Ecto neural progenitor cell (in vitro differentiated cells): ENCODE measurements at regions not wholly inside any gene's neighbourhood (a gene's known extent, or its start where the extent isn't known, plus 50 kb on each side); places are given as distances from the start of the nearest gene placed in this dataset.

ENCODE experiments used
- DNase-seq: peaks from one replicate; pipeline ENCODE4 v3.0.0-alpha.2; 2018; ENCODE audit warnings: low spot score

DNA sequence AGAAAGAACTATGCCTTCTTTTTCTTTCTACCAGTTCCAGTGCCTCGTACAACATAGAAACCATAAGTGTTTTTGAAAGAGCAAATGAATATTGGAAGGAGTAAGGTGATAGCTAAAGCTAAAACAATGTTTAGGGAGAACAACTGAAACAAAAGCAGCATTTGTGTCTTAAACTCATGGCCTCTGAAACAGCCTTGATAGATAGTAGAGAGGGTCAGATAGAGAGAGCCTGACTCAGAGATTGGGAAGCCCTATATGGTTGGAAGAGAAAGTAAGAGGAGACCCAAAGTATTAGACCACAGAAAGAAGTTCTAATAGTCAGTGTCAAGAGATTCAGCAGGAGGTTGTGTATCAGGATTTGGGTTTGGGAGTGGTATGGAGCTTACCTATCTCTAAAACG is 79.6 kb upstream of the IFNG-AS1 start:
- no peak for DNase-seq

- DNase-seq: no peak
Observed at GRCh38 chr12:67910360-67911274, 78.6 kb upstream of the IFNG-AS1 start.

- DNase-seq: no peak
Observed at GRCh38 chr12:67911275-67911600, 78.0 kb upstream of the IFNG-AS1 start.

DNA sequence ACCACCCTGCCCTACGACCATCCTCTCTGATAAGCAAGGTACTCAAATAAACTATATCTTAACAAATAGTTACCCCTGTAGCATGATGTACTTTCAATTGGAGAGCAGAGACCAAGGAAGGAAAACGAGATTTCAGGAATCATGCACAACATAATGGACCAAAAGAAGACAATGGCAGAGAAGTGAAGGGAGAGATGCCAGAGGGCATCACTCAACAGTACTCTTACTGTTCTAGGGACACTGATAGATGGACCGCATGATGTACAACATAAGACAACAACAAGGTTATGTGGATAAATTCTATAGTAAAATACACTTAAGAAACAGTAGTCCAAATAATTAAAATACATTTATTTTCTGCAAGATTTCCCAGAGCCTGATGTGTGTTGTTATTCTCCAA is 77.5 kb upstream of the IFNG-AS1 start:
- no peak for DNase-seq

DNA sequence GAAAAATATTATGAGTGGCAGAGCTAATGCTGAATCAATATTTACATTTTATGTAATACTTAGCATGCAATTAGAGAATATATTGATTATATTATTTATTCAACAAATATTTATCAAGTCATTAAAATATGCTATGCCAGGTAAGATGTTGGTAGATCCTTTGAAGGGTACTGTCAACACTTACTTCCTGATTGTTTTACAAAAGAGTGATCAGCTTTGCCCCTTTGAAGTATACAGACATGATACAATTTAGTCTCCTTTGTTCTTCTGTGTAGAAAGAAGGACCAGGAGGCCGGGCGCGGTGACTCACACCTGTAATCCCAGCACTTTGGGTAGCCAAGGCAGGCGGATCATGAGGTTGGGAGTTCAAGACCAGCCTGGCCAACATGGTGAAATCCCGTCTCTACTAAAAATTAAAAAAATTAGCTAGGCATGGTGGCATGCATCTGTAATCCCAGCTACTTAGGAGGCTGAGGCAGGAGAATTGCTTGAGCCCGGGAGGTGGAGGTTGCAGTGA is 73.9 kb upstream of the IFNG-AS1 start:
- DNase-seq: no peak

DNA sequence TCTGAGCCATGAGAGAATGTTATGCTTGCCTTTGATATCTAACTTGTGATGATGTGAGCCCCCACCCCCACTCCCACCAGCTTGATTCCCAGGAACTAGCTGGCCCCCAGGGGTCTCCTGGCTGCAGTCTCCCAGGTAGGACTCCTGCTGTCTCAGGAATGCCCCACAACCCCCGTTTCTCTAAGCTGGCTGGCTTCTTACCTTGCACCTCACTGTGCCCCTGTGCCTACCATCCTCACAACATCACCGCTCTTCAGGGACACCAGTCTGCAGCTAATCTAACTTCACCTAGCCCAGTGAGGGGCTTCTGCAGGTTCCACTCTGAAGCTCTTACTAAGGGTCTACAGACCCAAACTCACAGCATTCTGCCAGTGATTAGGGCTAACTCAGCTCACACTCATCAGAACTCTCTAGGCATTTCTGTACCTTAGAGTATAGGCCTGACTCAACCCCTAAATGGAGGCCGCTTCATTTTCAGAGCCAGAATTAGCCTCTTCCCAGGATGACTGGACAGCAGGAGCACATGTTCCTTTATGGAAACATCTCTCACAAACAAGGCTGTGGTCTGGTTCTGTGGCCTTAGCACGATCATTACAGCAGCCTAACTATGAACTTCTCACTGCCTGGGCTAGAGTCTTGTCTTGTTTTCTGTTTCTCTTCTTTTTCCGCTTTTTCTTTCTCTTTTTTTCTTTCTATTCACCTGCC is 72.8 kb upstream of the IFNG-AS1 start:
- DNase-seq: no peak

DNA sequence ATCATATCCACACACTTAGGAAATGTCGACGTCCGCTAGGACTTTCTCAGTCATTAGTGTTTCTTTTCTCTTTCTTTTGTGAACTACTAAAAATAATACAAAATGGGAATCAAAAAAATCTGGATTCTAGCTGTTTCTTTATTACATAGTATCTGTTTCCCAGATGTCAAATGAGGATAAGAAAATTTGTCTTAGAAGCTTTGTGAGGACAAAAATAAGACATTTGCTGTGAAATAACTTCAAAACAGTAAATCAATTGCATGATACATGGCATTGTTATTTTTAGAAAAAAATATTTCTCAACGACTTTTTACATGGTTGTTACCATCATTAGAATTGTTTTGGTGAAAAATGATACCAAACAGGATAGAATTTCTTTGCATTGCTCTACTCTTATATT is 71.4 kb upstream of the IFNG-AS1 start:
- no peak for DNase-seq

DNA sequence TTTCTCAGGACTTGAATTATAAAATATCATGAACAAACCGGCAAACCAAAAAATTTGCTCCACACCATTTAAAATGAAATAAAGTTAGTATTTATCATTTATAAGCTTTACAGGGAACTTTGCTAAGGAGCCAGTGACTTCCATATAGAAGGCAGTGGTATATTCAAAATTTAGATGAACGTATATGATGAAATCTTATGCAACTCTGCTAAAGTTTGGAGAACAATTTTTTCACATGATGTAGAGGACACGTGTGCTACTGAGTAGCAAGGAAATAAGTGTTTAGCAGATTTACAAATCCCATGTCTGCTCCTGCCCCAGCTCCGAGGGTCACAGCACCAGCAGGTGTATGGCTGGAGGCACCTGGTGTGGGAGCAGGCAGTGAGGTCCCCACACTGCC is 70.8 kb upstream of the IFNG-AS1 start:
- no peak for DNase-seq

- no peak for DNase-seq
Observed at GRCh38 chr12:67919406-67919805, 69.8 kb upstream of the IFNG-AS1 start.

- DNase-seq: no peak
Observed at GRCh38 chr12:67920413-67920812, 68.8 kb upstream of the IFNG-AS1 start.

- no peak for DNase-seq
Observed at GRCh38 chr12:67921286-67921685, 68.0 kb upstream of the IFNG-AS1 start.

- no peak for DNase-seq
Observed at GRCh38 chr12:67922245-67922644, 67.0 kb upstream of the IFNG-AS1 start.

GRCh38 chr12:67925077-67925476 is 64.2 kb upstream of the IFNG-AS1 start:
- no peak for DNase-seq

DNA sequence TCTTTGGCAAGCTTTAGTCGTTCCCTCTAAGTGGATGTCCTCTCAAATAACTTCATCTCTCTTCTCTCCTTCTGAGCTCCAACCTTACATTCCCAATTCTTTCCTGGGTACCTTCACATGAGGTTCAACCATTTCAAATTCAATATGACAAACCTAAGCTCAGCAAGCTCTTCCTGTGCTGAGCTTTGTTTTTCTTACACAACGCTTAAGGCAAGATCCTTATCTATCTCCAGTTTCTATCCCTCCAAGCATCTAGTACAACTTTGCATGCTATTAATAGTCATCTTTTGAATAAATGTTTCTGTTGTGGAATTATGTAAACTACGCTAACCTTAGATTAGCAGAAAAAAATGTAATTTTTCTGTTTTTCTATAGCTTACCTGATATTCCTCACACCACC is 63.7 kb upstream of the IFNG-AS1 start:
- DNase-seq: no peak

- no peak for DNase-seq
Observed at GRCh38 chr12:67926063-67926462, 63.2 kb upstream of the IFNG-AS1 start.

- DNase-seq: no peak
Observed at GRCh38 chr12:67927324-67927723, 61.9 kb upstream of the IFNG-AS1 start.

DNA sequence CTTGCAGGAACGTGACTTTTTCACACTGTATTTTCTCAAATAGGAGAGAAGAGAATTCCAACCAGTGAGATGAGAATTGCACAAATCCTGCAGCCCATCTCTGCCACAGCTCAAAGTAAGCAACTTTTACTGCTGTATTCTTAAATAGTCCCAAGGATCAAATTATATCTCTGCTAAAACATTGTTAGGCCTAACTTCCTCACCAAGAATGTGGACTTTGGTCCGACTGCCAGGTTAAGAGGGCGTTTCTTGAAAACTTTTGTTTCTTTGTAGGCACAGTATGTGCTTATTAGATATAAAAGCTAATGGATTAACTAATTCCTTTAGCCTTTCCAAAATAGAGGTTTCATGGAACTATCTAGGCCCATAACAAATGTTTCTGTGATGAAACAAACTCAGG is 61.4 kb upstream of the IFNG-AS1 start:
- DNase-seq: no peak

DNA sequence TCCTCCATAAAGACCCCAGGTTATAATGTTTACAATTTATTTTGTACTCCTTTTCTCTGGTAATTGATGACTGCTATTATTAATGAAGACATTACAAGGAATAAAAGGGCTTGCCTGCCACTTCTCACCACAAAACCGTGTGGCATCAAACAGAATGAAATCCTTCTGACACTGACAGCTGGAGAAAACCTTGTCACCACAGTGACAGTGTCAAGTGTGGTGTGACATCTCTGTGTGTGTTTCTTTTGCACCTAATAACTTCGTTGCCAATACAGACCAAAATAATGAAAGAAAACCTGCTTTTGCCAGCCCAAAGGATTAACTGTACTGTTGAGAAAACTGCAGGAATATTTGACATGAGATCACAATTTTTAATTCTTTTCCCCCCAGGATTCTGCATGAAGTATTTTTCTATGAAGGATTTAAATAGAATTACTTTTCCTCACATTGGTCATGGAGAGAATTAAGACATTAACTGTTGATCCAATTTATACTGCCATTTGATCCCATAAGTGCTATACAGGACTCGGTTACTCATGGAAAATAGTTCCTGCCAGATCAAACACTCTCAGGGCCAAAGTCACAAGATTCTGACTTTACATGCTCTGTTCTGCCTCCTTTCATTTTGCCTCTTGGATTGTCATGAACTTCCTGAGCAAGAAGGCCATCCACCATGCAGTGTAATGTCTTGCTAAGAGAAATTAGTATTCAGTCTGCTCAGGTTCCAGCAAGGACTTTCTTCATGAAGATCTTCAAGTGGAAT is 60.4 kb upstream of the IFNG-AS1 start:
- no peak for DNase-seq

DNA sequence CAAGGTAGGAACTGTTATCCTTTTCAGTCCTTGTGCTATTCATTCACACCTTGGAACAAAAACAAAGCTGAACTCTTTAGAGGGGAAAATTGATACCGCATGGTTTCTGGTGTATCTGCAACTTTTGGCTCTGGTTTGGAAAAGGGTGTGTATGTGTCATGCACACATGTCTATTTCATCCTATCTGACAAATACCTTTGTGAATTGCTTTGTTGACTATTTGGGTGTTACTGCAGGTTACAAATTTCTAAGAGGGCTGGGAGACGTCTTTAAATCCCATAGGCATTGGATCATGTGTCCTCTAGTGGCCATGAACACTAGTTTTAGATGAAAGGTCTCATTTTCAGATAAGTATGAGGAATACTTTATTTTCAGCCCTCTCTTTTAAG is 59.9 kb upstream of the IFNG-AS1 start:
- no peak for DNase-seq

- DNase-seq: no peak
Observed at GRCh38 chr12:67937822-67938221, 51.4 kb upstream of the IFNG-AS1 start.
